Endothelial cell of umbilical vein (primary cell): ENCODE measurements at regions not wholly inside any gene's neighbourhood (a gene's known extent, or its start where the extent isn't known, plus 50 kb on each side); places are given as distances from the start of the nearest gene placed in this dataset.

Source experiments
- CTCF ChIP-seq, 2 donors: IDR thresholded peaks; 1 replicate in 1 of 2; 2 replicates in 1 of 2; pipeline ENCODE4 v1.5.1; 2011; ENCODE audit warnings: low read length in 2 of 2, mild to moderate bottlenecking in 2 of 2, moderate library complexity in 2 of 2, control low read depth in 1 of 2, inconsistent platforms in 1 of 2, low read depth in 1 of 2; ENCODE audit not compliant: insufficient read depth in 1 of 2; ENCODE audit errors: extremely low read depth in 1 of 2
- EZH2 ChIP-seq: IDR thresholded peaks from 2 replicates; pipeline ENCODE4 v1.6.1; 2012; ENCODE audit warnings: borderline replicate concordance, low read depth, mild to moderate bottlenecking, moderate library complexity, low read length, inconsistent platforms; ENCODE audit not compliant: severe bottlenecking
- JUN ChIP-seq: IDR thresholded peaks from 2 replicates; pipeline ENCODE4 v1.6.1; 2011; ENCODE audit warnings: borderline replicate concordance, low read depth; ENCODE audit not compliant: insufficient read length, insufficient read depth
- MAX ChIP-seq: IDR thresholded peaks from 2 replicates; pipeline ENCODE4 v1.6.1; 2011; ENCODE audit not compliant: insufficient read depth, insufficient read length
- MYC ChIP-seq: IDR thresholded peaks from one replicate; pipeline ENCODE4 v1.6.1; 2011; ENCODE audit warnings: mild to moderate bottlenecking, low read depth, low read length
- POLR2A ChIP-seq: IDR thresholded peaks from 2 replicates; pipeline ENCODE4 v1.6.1; 2012; ENCODE audit warnings: low read depth, mild to moderate bottlenecking, control low read depth, low read length
- POLR2AphosphoS5 ChIP-seq: IDR thresholded peaks from 2 replicates; pipeline ENCODE4 v1.6.1; 2012; ENCODE audit warnings: low read depth, mild to moderate bottlenecking, control low read depth, low read length, moderate library complexity; ENCODE audit not compliant: insufficient read depth

GRCh38 chr9:118023644-118024043, 319.4 kb downstream of the TLR4 start:
- TF ChIP-seq CTCF (IDR thresholded peaks at IDR 0.05; ENCODE audit: extremely low read depth in 1 of 2, insufficient read depth in 1 of 2, low read depth in 1 of 2, low read length in 2 of 2) (no peak), POLR2AphosphoS5 (no peak), EZH2 (no peak), JUN (no peak), POLR2A (no peak), MYC (no peak), MAX (no peak)
